IMR-90 (cell line): ENCODE measurements at regions not wholly inside any gene's neighbourhood (a gene's known extent, or its start where the extent isn't known, plus 50 kb on each side); places are given as distances from the start of the nearest gene placed in this dataset.

ENCODE experiments used
- ATAC-seq: fragments of 200-7000 bp; cut with Tn5 transposase; 2 replicates; pipeline ENCODE4 v1.9.1; 2020; ENCODE audit warnings: low read depth, mild to moderate bottlenecking, moderate library complexity
- BruUV-seq: library from RNA; stranded (reverse); fragments of 400-500 nt; replicated peaks from 2 replicates; lab custom pipeline; 2021; lab: Mats Ljungman, UMichigan
- CTCF ChIA-PET: fragments of 300-600 bp; formaldehyde crosslinking; extraction: SDS; loops from one replicate; lab custom pipeline; 2021; ENCODE audit warnings: antibody characterized with exemption; lab: Yijun Ruan, JAX
- POLR2A ChIA-PET: fragments of 300-600 bp; sonication (Branson Sonifier 250); formaldehyde crosslinking; loops from one replicate; lab custom pipeline; 2022; ENCODE audit warnings: antibody characterized with exemption; ENCODE audit not compliant: unreplicated experiment; lab: Charles Lee
- DNase-seq: peaks from one replicate; pipeline ENCODE4 v3.0.0; 2013
- H2AFZ ChIP-seq: replicated peaks from 2 replicates; pipeline ENCODE3; 2013; ENCODE audit warnings: low read length, mild to moderate bottlenecking; ENCODE audit not compliant: poor library complexity
- H2AK5ac ChIP-seq: 2 replicates; pipeline ENCODE4 v1.6.1; 2013; ENCODE audit warnings: low read depth, low read length, inconsistent platforms
- H2AK9ac ChIP-seq: replicated peaks from 2 replicates; pipeline ENCODE3; 2013; ENCODE audit warnings: mild to moderate bottlenecking, low read depth, low read length, moderate library complexity; ENCODE audit not compliant: poor library complexity
- H2BK120ac ChIP-seq: 2 replicates; pipeline ENCODE4 v1.6.1; 2013; ENCODE audit warnings: low read depth, low read length, inconsistent platforms
- H2BK15ac ChIP-seq: 3 replicates; pipeline ENCODE4 v1.6.1; 2013; ENCODE audit warnings: low read depth, low read length, inconsistent platforms
- H2BK20ac ChIP-seq: 2 replicates; pipeline ENCODE4 v1.6.1; 2013; ENCODE audit warnings: low read depth, mild to moderate bottlenecking, inconsistent platforms, low read length, moderate library complexity
- H2BK5ac ChIP-seq: 2 replicates; pipeline ENCODE4 v1.6.1; 2013; ENCODE audit warnings: mild to moderate bottlenecking, low read depth, low read length, inconsistent platforms; ENCODE audit not compliant: poor library complexity, severe bottlenecking
- H3K14ac ChIP-seq: replicated peaks from 2 replicates; pipeline ENCODE4 v1.6.1; 2013; ENCODE audit warnings: low read depth, low read length, inconsistent platforms
- H3K18ac ChIP-seq: 2 replicates; pipeline ENCODE4 v1.6.1; 2013; ENCODE audit warnings: low read depth, low read length, control low read depth
- H3K23ac ChIP-seq: 2 replicates; pipeline ENCODE4 v1.6.1; 2013; ENCODE audit warnings: low read depth, low read length, inconsistent platforms
- H3K27ac ChIP-seq: 2 replicates; pipeline ENCODE4 v1.5.1; 2013; ENCODE audit warnings: mild to moderate bottlenecking, control low read depth, low read length; ENCODE audit not compliant: insufficient read depth
- H3K27me3 ChIP-seq: 2 replicates; pipeline ENCODE4 v1.6.1; 2013; ENCODE audit warnings: low read length; ENCODE audit not compliant: control insufficient read depth, insufficient read depth
- H3K36me3 ChIP-seq: 2 replicates; pipeline ENCODE4 v1.6.1; 2013; ENCODE audit warnings: low read length, mixed read lengths; ENCODE audit not compliant: control insufficient read depth, insufficient read depth
- H3K4ac ChIP-seq: 2 replicates; pipeline ENCODE4 v1.6.1; 2013; ENCODE audit warnings: low read depth, low read length, inconsistent platforms
- H3K4me1 ChIP-seq: 2 replicates; pipeline ENCODE4 v1.6.1; 2013; ENCODE audit warnings: low read length, mixed read lengths; ENCODE audit not compliant: control insufficient read depth, insufficient read depth
- H3K4me2 ChIP-seq: 2 replicates; pipeline ENCODE4 v1.6.1; 2013; ENCODE audit warnings: low read depth, mild to moderate bottlenecking, control low read depth, low read length, moderate library complexity
- H3K4me3 ChIP-seq: 2 replicates; pipeline ENCODE4 v1.5.1; 2013; ENCODE audit warnings: low read depth, mild to moderate bottlenecking, control low read depth, low read length, moderate library complexity; ENCODE audit not compliant: insufficient read depth
- H3K56ac ChIP-seq: 2 replicates; pipeline ENCODE4 v1.6.1; 2013; ENCODE audit warnings: low read length, inconsistent platforms; ENCODE audit not compliant: insufficient read depth; ENCODE audit errors: extremely low read depth
- H3K79me1 ChIP-seq, 2 experiments: 2 replicates each; pipeline ENCODE4 v1.6.1; 2013; ENCODE audit warnings: low read length in 2 of 2, inconsistent platforms in 1 of 2, low read depth in 1 of 2
- H3K9ac ChIP-seq: 2 replicates; pipeline ENCODE4 v1.6.1; 2013; ENCODE audit warnings: low read depth, low read length, control low read depth
- H3K9me1 ChIP-seq: 2 replicates; pipeline ENCODE4 v1.6.1; 2013; ENCODE audit warnings: low read length, inconsistent platforms; ENCODE audit not compliant: insufficient read depth
- H3K9me3 ChIP-seq: 2 replicates; pipeline ENCODE4 v1.6.1; 2013; ENCODE audit warnings: low read length; ENCODE audit not compliant: control insufficient read depth, insufficient read depth
- H4K20me1 ChIP-seq: 2 replicates; pipeline ENCODE4 v1.6.1; 2013; ENCODE audit warnings: low read length, inconsistent platforms; ENCODE audit not compliant: insufficient read depth
- H4K5ac ChIP-seq: 2 replicates; pipeline ENCODE4 v1.6.1; 2013; ENCODE audit warnings: mild to moderate bottlenecking, low read depth, low read length, control low read depth
- H4K8ac ChIP-seq, 2 experiments: 2 replicates each; pipeline ENCODE4 v1.6.1; 2013; ENCODE audit warnings: low read depth in 2 of 2, low read length in 2 of 2, control low read depth in 1 of 2, inconsistent platforms in 1 of 2
- H4K91ac ChIP-seq: 2 replicates; pipeline ENCODE4 v1.6.1; 2013; ENCODE audit warnings: low read depth, low read length, inconsistent platforms; ENCODE audit not compliant: insufficient read depth
- CEBPB ChIP-seq: IDR thresholded peaks from 2 replicates; pipeline ENCODE4 v1.6.1; 2012; ENCODE audit warnings: low read depth, low read length, improper control_type of control experiment
- CHD1 ChIP-seq: IDR thresholded peaks from 2 replicates; pipeline ENCODE4 v1.6.1; 2012; ENCODE audit warnings: low read depth, low read length, improper control_type of control experiment
- FOS ChIP-seq: fragments of 150-350 bp; IDR thresholded peaks from 2 replicates; pipeline ENCODE4 v1.6.1; 2016; ENCODE audit warnings: low read depth, low read length
- MAFK ChIP-seq: IDR thresholded peaks from 2 replicates; pipeline ENCODE4 v1.6.1; 2012; ENCODE audit warnings: low read depth, low read length, improper control_type of control experiment
- MAZ ChIP-seq: IDR thresholded peaks from 2 replicates; pipeline ENCODE4 v1.6.1; 2012; ENCODE audit warnings: low read depth, mild to moderate bottlenecking, low read length, improper control_type of control experiment, moderate library complexity, borderline replicate concordance
- MXI1 ChIP-seq: IDR thresholded peaks from 2 replicates; pipeline ENCODE4 v1.6.1; 2012; ENCODE audit warnings: low read depth, mild to moderate bottlenecking, low read length, moderate library complexity, borderline replicate concordance
- NFE2L2 ChIP-seq: fragments of 150-350 bp; IDR thresholded peaks from 2 replicates; pipeline ENCODE4 v1.6.1; 2016; ENCODE audit warnings: low read depth, mild to moderate bottlenecking, low read length
- POLR2A ChIP-seq: IDR thresholded peaks from 2 replicates; pipeline ENCODE4 v1.6.1; 2012; ENCODE audit warnings: mild to moderate bottlenecking, low read depth, low read length
- RAD21 ChIP-seq: IDR thresholded peaks from 2 replicates; pipeline ENCODE4 v1.6.1; 2012; ENCODE audit warnings: low read length, improper control_type of control experiment
- RCOR1 ChIP-seq: IDR thresholded peaks from 2 replicates; pipeline ENCODE4 v1.6.1; 2012; ENCODE audit warnings: mild to moderate bottlenecking, low read length, improper control_type of control experiment; ENCODE audit not compliant: insufficient replicate concordance
- RFX5 ChIP-seq: IDR thresholded peaks from 2 replicates; pipeline ENCODE4 v1.8.0; 2012; ENCODE audit warnings: low read depth, mild to moderate bottlenecking, low read length, moderate library complexity
- SMC3 ChIP-seq: fragments of 150-350 bp; IDR thresholded peaks from 2 replicates; pipeline ENCODE4 v1.6.1; 2016; ENCODE audit warnings: low read depth, mild to moderate bottlenecking, antibody characterized with exemption, low read length, moderate library complexity
- WGBS, 2 experiments: methylation state at CpG; one replicate each; pipeline versions ENCODE4 v1.1.5 to v1.1.7; 2013; ENCODE audit warnings: missing lambda C conversion rate in 2 of 2; ENCODE audit not compliant: insufficient read length in 1 of 2; ENCODE audit errors: extremely low coverage in 2 of 2; 5-methylcytosine and 5-hydroxymethylcytosine counted together
- dilution Hi-C: fragments of 300-500 bp; cut with HindIII; formaldehyde crosslinking; loops from one replicate; pipeline ENCODE4 v1.14.3; 2018; ENCODE audit warnings: low sequenced_read_pairs; ENCODE audit not compliant: unreplicated experiment
- in situ Hi-C: fragments of 300-500 bp; cut with MboI; formaldehyde crosslinking; loops from 3 replicates; pipeline ENCODE4 v1.14.3; 2019; ENCODE audit warnings: low sequenced_read_pairs, inconsistent platforms, mixed read lengths
- intact Hi-C: fragments of 100-400 bp; cut with micrococcal nuclease; formaldehyde crosslinking; loops from 2 replicates; pipeline ENCODE4 v1.10.0; 2022
- TF ChIP-seq, protein P1 (sequence below): fragments of 150-350 bp; IDR thresholded peaks from 2 replicates; pipeline ENCODE4 v1.6.1; 2016; ENCODE audit warnings: low read depth, mild to moderate bottlenecking, low read length, moderate library complexity, borderline replicate concordance
- TF ChIP-seq, protein P2 (sequence below): fragments of 150-350 bp; IDR thresholded peaks from 2 replicates; pipeline ENCODE4 v1.6.1; 2017; ENCODE audit warnings: mild to moderate bottlenecking, antibody characterized with exemption, low read length, low read depth
- TF ChIP-seq, protein P3 (sequence below): conservative IDR thresholded peaks from 2 replicates; pipeline ENCODE4 v1.5.1; 2012; ENCODE audit warnings: mild to moderate bottlenecking, low read depth, low read length, improper control_type of control experiment

DNA sequence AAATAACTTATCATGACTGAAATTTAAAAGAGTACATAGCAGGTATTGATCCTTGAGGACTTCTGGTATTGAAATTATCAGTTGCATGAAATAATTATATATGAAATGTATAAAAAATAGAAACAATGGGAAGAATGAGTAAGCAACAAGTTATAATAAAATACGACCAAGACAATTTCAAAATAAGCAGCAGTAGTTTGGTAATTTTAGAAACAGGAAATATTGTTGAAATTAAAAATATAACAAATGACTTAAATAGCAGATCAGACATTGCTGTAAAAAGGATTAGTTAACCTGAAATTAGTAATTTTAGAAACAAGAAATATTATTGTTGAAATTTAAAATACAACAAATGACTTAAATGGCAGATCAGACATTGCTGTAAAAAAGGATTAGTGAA, 152.3 kb downstream of the BTC start:
- H2AFZ ChIP-seq = no peak overlapping the region
- no peak overlapping the region for H4K91ac ChIP-seq
- no peaks in the 10 kb centered on the region for H3K79me1 ChIP-seq
- H3K18ac ChIP-seq = no peak overlapping the region
- no TSS peak for BruUV-seq
- H3K9ac ChIP-seq = no peak overlapping the region
- dilution Hi-C loops = no loop called here
- H3K23ac ChIP-seq = no peak overlapping the region
- no peak overlapping the region for H2AK9ac ChIP-seq
- ChIA-PET CTCF (no interaction called here), POLR2A (no interaction called here)
- ATAC-seq = no peak
- H3K4me2 ChIP-seq = no peak overlapping the region
- DNase-seq = no peak
- H3K9me1 ChIP-seq = no peaks in the 10 kb centered on the region
- no peak overlapping the region for H3K14ac ChIP-seq
- no peak overlapping the region for H2BK20ac ChIP-seq
- no peaks in the 10 kb centered on the region for H3K9me3 ChIP-seq
- H4K5ac ChIP-seq = no peak overlapping the region
- in situ Hi-C loops = loop anchor here (25.0 kb wide), 1 partner anchor 930 kb away; no protein-coding TSS in a partner anchor
- H2BK15ac ChIP-seq = no peak overlapping the region
- no peak overlapping the region for H3K27ac ChIP-seq
- no peak overlapping the region for H3K4ac ChIP-seq
- H3K36me3 ChIP-seq = no peaks in the 10 kb centered on the region
- no peak for TF ChIP-seq CHD1
- no peak for TF ChIP-seq RFX5
- TF ChIP-seq, protein P1, sequence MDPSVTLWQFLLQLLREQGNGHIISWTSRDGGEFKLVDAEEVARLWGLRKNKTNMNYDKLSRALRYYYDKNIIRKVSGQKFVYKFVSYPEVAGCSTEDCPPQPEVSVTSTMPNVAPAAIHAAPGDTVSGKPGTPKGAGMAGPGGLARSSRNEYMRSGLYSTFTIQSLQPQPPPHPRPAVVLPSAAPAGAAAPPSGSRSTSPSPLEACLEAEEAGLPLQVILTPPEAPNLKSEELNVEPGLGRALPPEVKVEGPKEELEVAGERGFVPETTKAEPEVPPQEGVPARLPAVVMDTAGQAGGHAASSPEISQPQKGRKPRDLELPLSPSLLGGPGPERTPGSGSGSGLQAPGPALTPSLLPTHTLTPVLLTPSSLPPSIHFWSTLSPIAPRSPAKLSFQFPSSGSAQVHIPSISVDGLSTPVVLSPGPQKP = no peak
- no peak for TF ChIP-seq MAZ
- no peak for TF ChIP-seq MXI1
- no peak for TF ChIP-seq CEBPB
- TF ChIP-seq, protein P2, sequence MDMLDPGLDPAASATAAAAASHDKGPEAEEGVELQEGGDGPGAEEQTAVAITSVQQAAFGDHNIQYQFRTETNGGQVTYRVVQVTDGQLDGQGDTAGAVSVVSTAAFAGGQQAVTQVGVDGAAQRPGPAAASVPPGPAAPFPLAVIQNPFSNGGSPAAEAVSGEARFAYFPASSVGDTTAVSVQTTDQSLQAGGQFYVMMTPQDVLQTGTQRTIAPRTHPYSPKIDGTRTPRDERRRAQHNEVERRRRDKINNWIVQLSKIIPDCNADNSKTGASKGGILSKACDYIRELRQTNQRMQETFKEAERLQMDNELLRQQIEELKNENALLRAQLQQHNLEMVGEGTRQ = no peak
- TF ChIP-seq, protein P3, sequence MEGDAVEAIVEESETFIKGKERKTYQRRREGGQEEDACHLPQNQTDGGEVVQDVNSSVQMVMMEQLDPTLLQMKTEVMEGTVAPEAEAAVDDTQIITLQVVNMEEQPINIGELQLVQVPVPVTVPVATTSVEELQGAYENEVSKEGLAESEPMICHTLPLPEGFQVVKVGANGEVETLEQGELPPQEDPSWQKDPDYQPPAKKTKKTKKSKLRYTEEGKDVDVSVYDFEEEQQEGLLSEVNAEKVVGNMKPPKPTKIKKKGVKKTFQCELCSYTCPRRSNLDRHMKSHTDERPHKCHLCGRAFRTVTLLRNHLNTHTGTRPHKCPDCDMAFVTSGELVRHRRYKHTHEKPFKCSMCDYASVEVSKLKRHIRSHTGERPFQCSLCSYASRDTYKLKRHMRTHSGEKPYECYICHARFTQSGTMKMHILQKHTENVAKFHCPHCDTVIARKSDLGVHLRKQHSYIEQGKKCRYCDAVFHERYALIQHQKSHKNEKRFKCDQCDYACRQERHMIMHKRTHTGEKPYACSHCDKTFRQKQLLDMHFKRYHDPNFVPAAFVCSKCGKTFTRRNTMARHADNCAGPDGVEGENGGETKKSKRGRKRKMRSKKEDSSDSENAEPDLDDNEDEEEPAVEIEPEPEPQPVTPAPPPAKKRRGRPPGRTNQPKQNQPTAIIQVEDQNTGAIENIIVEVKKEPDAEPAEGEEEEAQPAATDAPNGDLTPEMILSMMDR = no peak
- TF ChIP-seq FOS = no peak
- TF ChIP-seq MAFK = no peak
- no peak for TF ChIP-seq RAD21
- TF ChIP-seq RCOR1 = no peak
- no peak for TF ChIP-seq POLR2A
- TF ChIP-seq NFE2L2 = no peak
- TF ChIP-seq SMC3 = no peak
- no peak overlapping the region for H3K56ac ChIP-seq
- H4K8ac ChIP-seq = no peak overlapping the region
- H4K20me1 ChIP-seq = no peaks in the 10 kb centered on the region; the same call in 1 of the 2 replicates
- H2AK5ac ChIP-seq = no peak overlapping the region
- no peak overlapping the region for H2BK120ac ChIP-seq
- H3K4me3 ChIP-seq = no peak overlapping the region
- H2BK5ac ChIP-seq = no peak overlapping the region
- intact Hi-C loops = no loop called here
- H3K4me1 ChIP-seq = peaks cover 9% of the 10 kb centered on the region
- no peaks in the 10 kb centered on the region; the same call in 1 of the 2 replicates for H3K27me3 ChIP-seq
- WGBS, 2 experiments = no CpG with 5 or more reads among the region's 1 CpG
